B cell (primary cell): ENCODE measurements at regions not wholly inside any gene's neighbourhood (a gene's known extent, or its start where the extent isn't known, plus 50 kb on each side); places are given as distances from the start of the nearest gene placed in this dataset.

Experiments used
- ATAC-seq: fragments of 200-7000 bp; cut with Tn5 transposase; one replicate; pipeline ENCODE4 v1.10.0; 2021; ENCODE audit warnings: low read depth, mild to moderate bottlenecking, moderate number of reproducible peaks, moderate library complexity
- CTCF ChIA-PET: fragments of 350-600 bp; sonication (Branson Sonifier 250); formaldehyde crosslinking; loops from one replicate; lab custom pipeline; 2021; ENCODE audit warnings: antibody characterized with exemption, inconsistent platforms; lab: Charles Lee
- POLR2A ChIA-PET: fragments of 350-600 bp; sonication (Branson Sonifier 250); formaldehyde crosslinking; loops from one replicate; lab custom pipeline; 2021; ENCODE audit warnings: antibody characterized with exemption; lab: Charles Lee
- DNase-seq: peaks from one replicate; pipeline ENCODE4 v3.0.0; 2013
- H2AFZ ChIP-seq: 2 replicates; pipeline ENCODE4 v1.6.1; 2012; ENCODE audit warnings: mild to moderate bottlenecking, low read depth, low read length; ENCODE audit not compliant: insufficient read depth, poor library complexity, severe bottlenecking
- H3K27ac ChIP-seq, 2 donors: 1 replicate in 1 of 2; 2 replicates in 1 of 2; pipeline ENCODE4 v1.5.1; 2012 to 2013; ENCODE audit warnings: low read length in 2 of 2, mild to moderate bottlenecking in 2 of 2, moderate library complexity in 1 of 2
- H3K27me3 ChIP-seq, 4 experiments: fragments of 200-600 bp in 1 of 4; sonication (generic) in 1 of 4; replicated peaks in 1 of 4; 1 replicate in 2 of 4; 2 replicates in 2 of 4; pipeline versions ENCODE4 v1.6.1 to v1.7.0; 2013 to 2016; ENCODE audit warnings: low read length in 3 of 4, mild to moderate bottlenecking in 2 of 4, mixed read lengths in 1 of 4, moderate library complexity in 1 of 4; ENCODE audit not compliant: insufficient read depth in 4 of 4, control insufficient read depth in 3 of 4; ENCODE audit errors: control extremely low read depth in 1 of 4
- H3K36me3 ChIP-seq, 2 experiments: replicated peaks in 1 of 2; 1 replicate in 1 of 2; 2 replicates in 1 of 2; pipeline versions ENCODE4 v1.6.1 to v1.7.1; 2013; ENCODE audit warnings: low read length in 1 of 2; ENCODE audit not compliant: insufficient read depth in 2 of 2, control insufficient read depth in 1 of 2; ENCODE audit errors: control extremely low read depth in 1 of 2, extremely low read depth in 1 of 2
- H3K4me1 ChIP-seq, 2 donors: fragments of 200-600 bp in 1 of 2; sonication (generic) in 1 of 2; 1 replicate in 1 of 2; 2 replicates in 1 of 2; pipeline versions ENCODE4 v1.5.1 to v1.6.1; 2013 to 2017; ENCODE audit warnings: low read length in 2 of 2; ENCODE audit not compliant: control insufficient read depth in 2 of 2, insufficient read depth in 2 of 2
- H3K4me2 ChIP-seq: replicated peaks from 2 replicates; pipeline ENCODE3; 2012; ENCODE audit warnings: mild to moderate bottlenecking, low read depth, low read length; ENCODE audit not compliant: poor library complexity, severe bottlenecking
- H3K4me3 ChIP-seq, 5 experiments: fragments of 200-600 bp in 1 of 5; sonication (generic) in 1 of 5; 1 replicate in 3 of 5; 2 replicates in 2 of 5; pipeline versions ENCODE4 v1.5.1 to v1.7.0; 2011 to 2016; ENCODE audit warnings: low read length in 4 of 5, mild to moderate bottlenecking in 4 of 5, low read depth in 2 of 5, control low read depth in 1 of 5, moderate library complexity in 1 of 5; ENCODE audit not compliant: insufficient read depth in 1 of 5; ENCODE audit errors: control extremely low read depth in 1 of 5, extremely low read depth in 1 of 5
- H3K79me2 ChIP-seq: fragments of 200-600 bp; sonication (generic); one replicate; pipeline ENCODE4 v1.6.0; 2016; ENCODE audit warnings: low read length; ENCODE audit not compliant: control insufficient read depth, insufficient read depth
- H3K9ac ChIP-seq: fragments of 200-600 bp; sonication (generic); 2 replicates; pipeline ENCODE4 v1.6.1; 2017; ENCODE audit warnings: mild to moderate bottlenecking, low read length, moderate library complexity
- H3K9me3 ChIP-seq, 3 donors: one replicate each; pipeline versions ENCODE4 v1.6.1 to v1.7.1; 2013; ENCODE audit warnings: low read length in 2 of 3; ENCODE audit not compliant: control insufficient read depth in 2 of 3, insufficient read depth in 1 of 3; ENCODE audit errors: control extremely low read depth in 1 of 3
- H4K20me1 ChIP-seq: 2 replicates; pipeline ENCODE4 v1.6.0; 2012; ENCODE audit warnings: mild to moderate bottlenecking, low read length; ENCODE audit not compliant: insufficient read depth, control insufficient read depth, poor library complexity, severe bottlenecking
- H3K27ac Mint-ChIP-seq: one replicate; pipeline ENCODE4 v1.8.0; 2021; ENCODE audit warnings: mixed read lengths
- H3K27me3 Mint-ChIP-seq: one replicate; pipeline ENCODE4 v1.8.0; 2021; ENCODE audit warnings: mixed read lengths
- H3K4me1 Mint-ChIP-seq: one replicate; pipeline ENCODE4 v1.8.0; 2021; ENCODE audit warnings: mixed read lengths
- H3K4me3 Mint-ChIP-seq: one replicate; pipeline ENCODE4 v1.8.0; 2021; ENCODE audit warnings: mixed read lengths
- H3K9me3 Mint-ChIP-seq: one replicate; pipeline ENCODE4 v1.8.0; 2022; ENCODE audit warnings: mixed read lengths; ENCODE audit not compliant: insufficient read depth
- CTCF ChIP-seq: fragments of 200-600 bp; IDR thresholded peaks from one replicate; pipeline ENCODE4 v1.8.0; 2022; ENCODE audit warnings: antibody characterized with exemption, mild to moderate bottlenecking
- EZH2 ChIP-seq: IDR thresholded peaks from 2 replicates; pipeline ENCODE4 v1.6.1; 2012; ENCODE audit warnings: borderline replicate concordance, low read depth, mild to moderate bottlenecking, moderate library complexity, low read length; ENCODE audit not compliant: insufficient read depth, poor library complexity, severe bottlenecking
- WGBS: methylation state at CpG from one replicate; pipeline ENCODE4 v1.1.5; 2013; ENCODE audit warnings: missing lambda C conversion rate; ENCODE audit not compliant: insufficient coverage; 5-methylcytosine and 5-hydroxymethylcytosine counted together
- intact Hi-C: fragments of 100-400 bp; cut with micrococcal nuclease; formaldehyde crosslinking; loops from one replicate; pipeline ENCODE4 v1.10.0; 2022

- Mint-ChIP-seq H3K27ac (no peak overlapping the region), H3K4me1 (no peaks in the 10 kb centered on the region), H3K4me3 (no peak overlapping the region), H3K9me3 (peaks cover 6% of the 10 kb centered on the region), H3K27me3 (no peaks in the 10 kb centered on the region)
- Histone ChIP-seq H2AFZ (no peak overlapping the region), H3K27me3 (no peaks in the 10 kb centered on the region), H3K27ac (no peak overlapping the region), H4K20me1 (no peaks in the 10 kb centered on the region), H3K4me2 (no peak overlapping the region), H3K4me1 (no peaks in the 10 kb centered on the region), H3K79me2 (no peaks in the 10 kb centered on the region), H3K4me3 (no peak overlapping the region), H3K9me3 (no peaks in the 10 kb centered on the region), H3K36me3 (no peaks in the 10 kb centered on the region), H3K9ac (no peak overlapping the region)
- POLR2A ChIA-PET, result no interaction called here
- WGBS, result no CpG with 5 or more reads among the region's 3 CpGs
- TF ChIP-seq EZH2 (no peak), CTCF (no peak)
- intact Hi-C loops, result no loop called here
- ATAC-seq, result no peak
- no peak for DNase-seq
- CTCF ChIA-PET, result no interaction called here
Observed at GRCh38 chr9:23543419-23543818, 282.6 kb downstream of the ELAVL2 start.

GRCh38 chr9:23545728-23546127 is 280.3 kb downstream of the ELAVL2 start:
- ChIA-PET CTCF (no interaction called here), POLR2A (no interaction called here)
- Histone ChIP-seq H3K9me3 (no peaks in the 10 kb centered on the region), H2AFZ (no peak overlapping the region), H3K9ac (no peak overlapping the region), H3K4me1 (no peaks in the 10 kb centered on the region), H3K27ac (no peak overlapping the region), H3K4me2 (no peak overlapping the region), H3K79me2 (no peaks in the 10 kb centered on the region), H3K4me3 (no peak overlapping the region), H4K20me1 (no peaks in the 10 kb centered on the region), H3K36me3 (no peaks in the 10 kb centered on the region), H3K27me3 (no peaks in the 10 kb centered on the region)
- no peak overlapping the region for H3K27ac Mint-ChIP-seq
- 100% methylated on average over 2 of the region's 3 CpGs for WGBS
- no peaks in the 10 kb centered on the region for H3K27me3 Mint-ChIP-seq
- DNase-seq, result no peak
- H3K4me3 Mint-ChIP-seq, result no peak overlapping the region
- TF ChIP-seq CTCF (no peak), EZH2 (no peak)
- H3K4me1 Mint-ChIP-seq, result no peaks in the 10 kb centered on the region
- ATAC-seq, result no peak
- intact Hi-C loops, result no loop called here
- H3K9me3 Mint-ChIP-seq, result peaks cover 6% of the 10 kb centered on the region
